ENCODE measurements at regions not wholly inside any gene's neighbourhood (a gene's known extent, or its start where the extent isn't known, plus 50 kb on each side); places are given as distances from the start of the nearest gene placed in this dataset.

GRCh38 chr11:42093541-42093940 lies 634.1 kb upstream of the LRRC4C start:
- no peak overlapping the region for H3K27ac ChIP-seq (ENCODE audit: insufficient read depth, low read depth, low read length)
- TF ChIP-seq JUN (IDR thresholded peaks at IDR 0.05; ENCODE audit: borderline replicate concordance, insufficient read depth, insufficient read length, low read depth) (no peak), POLR2A (IDR thresholded peaks at IDR 0.05; ENCODE audit: low read depth, low read length) (no peak), FOS (IDR thresholded peaks at IDR 0.05; ENCODE audit: borderline replicate concordance, insufficient read depth, low read length) (no peak), EZH2 (IDR thresholded peaks at IDR 0.05; ENCODE audit: borderline replicate concordance, low read depth, low read length, severe bottlenecking) (no peak), POLR2AphosphoS5 (IDR thresholded peaks at IDR 0.05; ENCODE audit: insufficient read depth, low read depth, low read length) (no peak), GATA2 (IDR thresholded peaks at IDR 0.05; ENCODE audit: insufficient read depth, insufficient read length, low read depth, low read length) (no peak), MYC (IDR thresholded peaks at IDR 0.05; ENCODE audit: low read depth, low read length) (no peak), CTCF (IDR thresholded peaks at IDR 0.05; ENCODE audit: extremely low read depth in 1 of 2, insufficient read depth in 1 of 2, low read depth in 1 of 2, low read length in 2 of 2) (no peak), MAX (IDR thresholded peaks at IDR 0.05; ENCODE audit: insufficient read depth, insufficient read length) (no peak)
- H3K9ac ChIP-seq (replicated peaks; ENCODE audit: extremely low read depth, insufficient read depth, low read length): no peak overlapping the region
- dilution Hi-C loops (cut with MboI; ENCODE audit: extremely low pct_ligation_motif_present, low sequenced_read_pairs): no loop called here
- no peaks in the 10 kb centered on the region for H3K79me2 ChIP-seq (ENCODE audit: control insufficient read depth, insufficient read depth, low read length)
- ChIA-PET CTCF (no interaction called here), POLR2A (no interaction called here)
- H3K27me3 ChIP-seq (ENCODE audit: control insufficient read depth in 2 of 2, insufficient read depth in 2 of 2, low read length in 2 of 2): no peaks in the 10 kb centered on the region
- H3K4me3 ChIP-seq (replicated peaks in 1 of 3; ENCODE audit: insufficient read depth in 1 of 3, low read depth in 1 of 3, low read length in 3 of 3): no peak overlapping the region
- DNase-seq (ENCODE audit: low read depth, low spot score): no peak
- H2AFZ ChIP-seq (ENCODE audit: low read depth, low read length): no peak overlapping the region
- no peaks in the 10 kb centered on the region for H3K4me1 ChIP-seq (ENCODE audit: control insufficient read depth, extremely low read depth, insufficient read depth, low read length)
- no peaks in the 10 kb centered on the region for H3K9me3 ChIP-seq (replicated peaks; ENCODE audit: control insufficient read depth, insufficient read depth, low read length)
- FAIRE-seq: no peak
- no peak overlapping the region for H3K4me2 ChIP-seq (ENCODE audit: insufficient read depth, low read length)
- BruUV-seq (replicated peaks): no TSS peak
- H4K20me1 ChIP-seq (replicated peaks; ENCODE audit: control insufficient read depth, extremely low read depth, insufficient read depth, low read length): no peaks in the 10 kb centered on the region
- no peaks in the 10 kb centered on the region for H3K9me1 ChIP-seq (replicated peaks; ENCODE audit: control insufficient read depth, extremely low read depth, insufficient read depth, low read length)
- H3K36me3 ChIP-seq (ENCODE audit: control insufficient read depth in 2 of 2, extremely low read depth in 1 of 2, insufficient read depth in 2 of 2, low read length in 2 of 2): no peaks in the 10 kb centered on the region
- intact Hi-C loops (cut with micrococcal nuclease): no loop called here

Data from endothelial cell of umbilical vein (primary cell).